AG04449 (cell line): ENCODE measurements at regions not wholly inside any gene's neighbourhood (a gene's known extent, or its start where the extent isn't known, plus 50 kb on each side); places are given as distances from the start of the nearest gene placed in this dataset.

Source experiments
- CTCF ChIA-PET: fragments of 350-600 bp; formaldehyde crosslinking; extraction: SDS; loops from one replicate; lab custom pipeline; 2021; ENCODE audit warnings: antibody characterized with exemption; lab: Yijun Ruan, JAX
- POLR2A ChIA-PET: fragments of 400-600, 350-600 bp; formaldehyde crosslinking; extraction: SDS; loops from one replicate; lab custom pipeline; 2020; ENCODE audit warnings: antibody characterized with exemption, inconsistent platforms; lab: Yijun Ruan, JAX
- DNase-seq: peaks from one replicate; pipeline ENCODE4 v3.0.0-alpha.2; 2010; ENCODE audit warnings: low read depth, low spot score
- H3K4me3 ChIP-seq: 2 replicates; pipeline ENCODE4 v1.5.1; 2011; ENCODE audit warnings: low read depth, mild to moderate bottlenecking, control low read depth, low read length
- TF ChIP-seq, protein P1 (sequence below): IDR thresholded peaks from one replicate; pipeline ENCODE4 v1.5.1; 2011; ENCODE audit warnings: mild to moderate bottlenecking, moderate library complexity, low read length, control low read depth, inconsistent platforms; ENCODE audit not compliant: insufficient read depth; ENCODE audit errors: missing control alignments

DNA sequence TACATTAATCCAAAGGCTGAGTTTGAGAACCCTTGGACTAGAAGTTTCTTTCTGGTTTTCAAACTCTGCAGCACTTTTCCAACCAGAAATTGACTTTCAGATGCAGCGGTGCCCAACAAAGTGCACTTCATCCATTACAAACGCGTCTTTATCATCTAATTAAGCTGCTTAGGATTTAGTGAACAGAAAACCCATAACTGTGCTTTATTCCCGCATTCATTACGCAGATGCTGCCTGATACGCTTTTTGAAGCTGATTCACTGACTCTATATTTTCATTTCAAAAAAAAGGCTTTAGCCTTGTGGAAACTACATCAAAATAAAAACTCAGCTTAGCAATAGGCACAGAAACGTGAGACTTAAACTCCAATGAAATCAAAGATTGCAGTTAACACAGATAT is 69.8 kb upstream of the CTXND1 start:
- ChIA-PET CTCF (interaction anchor here (0.9 kb wide), 1 partner anchor 12 kb away, joined by 3 read pairs; no protein-coding TSS in a partner anchor), POLR2A (no interaction called here)
- TF ChIP-seq, protein P1, sequence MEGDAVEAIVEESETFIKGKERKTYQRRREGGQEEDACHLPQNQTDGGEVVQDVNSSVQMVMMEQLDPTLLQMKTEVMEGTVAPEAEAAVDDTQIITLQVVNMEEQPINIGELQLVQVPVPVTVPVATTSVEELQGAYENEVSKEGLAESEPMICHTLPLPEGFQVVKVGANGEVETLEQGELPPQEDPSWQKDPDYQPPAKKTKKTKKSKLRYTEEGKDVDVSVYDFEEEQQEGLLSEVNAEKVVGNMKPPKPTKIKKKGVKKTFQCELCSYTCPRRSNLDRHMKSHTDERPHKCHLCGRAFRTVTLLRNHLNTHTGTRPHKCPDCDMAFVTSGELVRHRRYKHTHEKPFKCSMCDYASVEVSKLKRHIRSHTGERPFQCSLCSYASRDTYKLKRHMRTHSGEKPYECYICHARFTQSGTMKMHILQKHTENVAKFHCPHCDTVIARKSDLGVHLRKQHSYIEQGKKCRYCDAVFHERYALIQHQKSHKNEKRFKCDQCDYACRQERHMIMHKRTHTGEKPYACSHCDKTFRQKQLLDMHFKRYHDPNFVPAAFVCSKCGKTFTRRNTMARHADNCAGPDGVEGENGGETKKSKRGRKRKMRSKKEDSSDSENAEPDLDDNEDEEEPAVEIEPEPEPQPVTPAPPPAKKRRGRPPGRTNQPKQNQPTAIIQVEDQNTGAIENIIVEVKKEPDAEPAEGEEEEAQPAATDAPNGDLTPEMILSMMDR: no peak
- no peak for DNase-seq
- no peak overlapping the region for H3K4me3 ChIP-seq

DNA sequence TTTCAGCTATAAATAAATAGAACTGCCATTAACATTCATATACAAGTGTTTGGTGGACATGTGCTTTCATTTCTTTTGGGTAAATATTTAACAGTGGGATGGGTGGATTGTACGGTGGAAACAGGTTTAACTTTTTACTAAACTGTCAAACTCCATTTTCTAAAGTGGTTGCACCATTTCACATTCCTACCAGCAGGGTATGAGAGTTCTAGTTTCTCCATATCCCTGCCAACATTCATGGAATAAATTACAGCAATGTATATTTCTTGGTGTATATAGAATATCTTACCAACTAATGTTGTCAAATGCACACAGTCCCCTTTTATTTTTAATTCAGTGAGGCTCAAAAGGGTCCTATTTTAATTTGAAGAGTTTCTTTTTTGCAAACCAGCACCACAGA is 71.3 kb upstream of the CTXND1 start:
- TF ChIP-seq, protein P1: no peak
- POLR2A ChIA-PET: no interaction called here
- no peak for DNase-seq
- CTCF ChIA-PET: interaction anchor here (1.0 kb wide), 1 partner anchor 9 kb away, joined by 3 read pairs; no protein-coding TSS in a partner anchor
- H3K4me3 ChIP-seq: no peak overlapping the region

DNA sequence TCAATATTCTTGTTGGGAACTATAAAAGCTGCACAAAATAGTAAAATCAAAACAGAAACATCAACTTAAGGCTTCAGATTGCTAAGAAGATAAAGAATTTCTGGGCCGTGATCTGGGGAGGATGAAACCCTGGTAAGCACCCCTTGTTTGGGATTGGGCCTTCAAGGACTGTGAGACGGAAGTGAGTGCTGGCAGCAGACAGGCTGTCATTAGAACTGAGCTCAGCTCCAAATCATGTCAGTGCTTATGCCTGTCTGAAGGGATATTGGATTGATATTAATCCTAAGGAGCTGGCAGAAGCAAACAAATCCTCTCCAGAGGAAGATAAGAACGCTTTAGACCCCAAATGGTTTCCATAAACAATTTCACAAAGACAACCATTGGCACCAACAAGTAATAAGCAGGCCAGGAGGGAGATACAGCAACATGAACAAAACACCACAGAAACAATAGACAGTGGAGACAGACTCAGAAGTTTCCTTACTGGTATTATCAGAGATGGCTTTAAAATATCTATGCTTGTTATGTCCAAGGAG is 72.6 kb upstream of the CTXND1 start:
- DNase-seq: no peak
- no peak overlapping the region for H3K4me3 ChIP-seq
- ChIA-PET POLR2A (no interaction called here), CTCF (no interaction called here)
- TF ChIP-seq, protein P1: no peak

DNA sequence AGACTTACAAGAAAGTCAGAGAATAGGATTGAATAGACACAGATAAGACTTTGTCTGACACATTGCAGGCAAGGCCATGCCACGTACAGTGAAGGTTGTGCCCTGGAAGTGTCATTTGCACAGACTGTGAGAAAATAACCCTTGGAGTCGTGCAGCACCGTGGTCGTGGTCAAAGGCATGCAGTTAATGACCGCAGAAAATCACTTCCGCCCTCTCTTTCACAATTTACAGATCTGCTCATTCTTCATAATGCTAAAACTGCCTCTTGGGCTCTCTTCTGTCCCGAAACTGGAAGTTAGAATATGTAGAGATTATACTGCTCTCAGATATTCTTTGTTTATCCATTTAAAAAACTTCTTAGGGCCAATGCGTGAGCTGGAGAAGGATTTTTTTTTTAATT is 73.2 kb upstream of the CTXND1 start:
- CTCF ChIA-PET: no interaction called here
- POLR2A ChIA-PET: no interaction called here
- no peak overlapping the region for H3K4me3 ChIP-seq
- DNase-seq: no peak
- TF ChIP-seq, protein P1: no peak

DNA sequence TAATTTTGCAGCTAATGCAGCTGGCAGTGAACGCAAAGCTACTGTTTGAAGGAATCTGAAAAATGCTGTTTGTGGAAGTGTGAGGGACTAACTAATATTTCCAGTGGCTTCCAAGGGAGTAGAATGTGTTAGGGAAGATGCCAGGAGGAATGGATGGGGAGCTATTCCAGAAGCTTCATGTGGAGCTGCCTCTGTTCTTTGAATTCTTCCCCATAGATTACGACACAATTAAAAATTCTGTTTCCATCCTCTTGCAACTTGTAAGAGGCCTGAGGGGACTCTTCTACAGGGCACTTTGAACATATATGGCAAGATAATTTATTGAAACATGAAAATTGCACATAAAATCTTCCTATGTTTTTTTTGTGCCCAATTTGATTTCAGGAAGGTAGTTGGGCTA is 74.3 kb upstream of the CTXND1 start:
- no peak for DNase-seq
- CTCF ChIA-PET: interaction anchor here (1.3 kb wide), 1 partner anchor 17 kb away, joined by 3 read pairs; no protein-coding TSS in a partner anchor
- TF ChIP-seq, protein P1: no peak
- POLR2A ChIA-PET: no interaction called here
- H3K4me3 ChIP-seq: no peak overlapping the region

DNA sequence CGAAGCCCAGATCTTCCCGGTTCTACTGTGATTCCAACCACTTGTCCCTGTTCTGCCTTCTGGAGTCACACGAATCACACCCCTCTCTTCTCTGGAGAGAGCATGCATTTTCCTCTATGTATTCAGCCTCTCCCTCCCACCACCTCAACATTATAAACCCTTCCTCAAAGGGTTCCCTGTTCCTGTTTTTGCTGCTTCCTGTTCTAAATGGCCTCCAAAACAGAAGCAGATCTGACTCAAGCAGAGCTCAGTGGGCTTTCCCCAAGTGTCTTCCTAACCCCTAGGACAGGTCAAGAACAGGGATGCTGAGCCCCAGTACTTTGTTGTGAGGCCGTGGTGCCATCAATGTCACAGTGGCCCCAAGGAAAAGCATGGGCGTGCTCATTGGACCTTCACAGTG is 75.7 kb upstream of the ARNT2 start:
- CTCF ChIA-PET: no interaction called here
- POLR2A ChIA-PET: no interaction called here
- TF ChIP-seq, protein P1: no peak
- no peak for DNase-seq
- H3K4me3 ChIP-seq: no peak overlapping the region
